MM.1S (cell line): ENCODE measurements at regions not wholly inside any gene's neighbourhood (a gene's known extent, or its start where the extent isn't known, plus 50 kb on each side); places are given as distances from the start of the nearest gene placed in this dataset.

Experiments used
- DNase-seq: peaks from one replicate; pipeline ENCODE4 v3.0.0-alpha.2; 2015
- H2AFZ ChIP-seq: fragments of 300-600 bp; sonication (generic); 2 replicates; pipeline ENCODE4 v1.6.0; 2016; ENCODE audit warnings: antibody characterized with exemption, low read length
- H3F3A ChIP-seq: fragments of 300-600 bp; sonication (generic); 2 replicates; pipeline ENCODE4 v1.6.1; 2016; ENCODE audit warnings: mild to moderate bottlenecking, antibody characterized with exemption, low read length, moderate library complexity, mixed read lengths; ENCODE audit not compliant: insufficient read depth
- H3K27ac ChIP-seq: fragments of 300-600 bp; sonication (generic); 2 replicates; pipeline ENCODE4 v1.5.1; 2016; ENCODE audit warnings: mild to moderate bottlenecking, low read length
- H3K27me3 ChIP-seq: fragments of 300-600 bp; sonication (generic); replicated peaks from 2 replicates; pipeline ENCODE4 v1.6.0; 2016; ENCODE audit warnings: low read length; ENCODE audit not compliant: insufficient read depth
- H3K36me3 ChIP-seq: fragments of 300-600 bp; sonication (generic); replicated peaks from 2 replicates; pipeline ENCODE4 v1.6.1; 2016; ENCODE audit warnings: mild to moderate bottlenecking, low read length, mixed read lengths; ENCODE audit not compliant: insufficient read depth
- H3K4me1 ChIP-seq: fragments of 300-600 bp; sonication (generic); 2 replicates; pipeline ENCODE4 v1.6.1; 2016; ENCODE audit warnings: low read length, mixed read lengths
- H3K4me2 ChIP-seq: fragments of 300-600 bp; sonication (generic); 2 replicates; pipeline ENCODE4 v1.6.0; 2016; ENCODE audit warnings: low read depth, low read length
- H3K4me3 ChIP-seq: fragments of 300-600 bp; sonication (generic); 2 replicates; pipeline ENCODE4 v1.5.1; 2016; ENCODE audit warnings: low read length, mixed read lengths
- H3K79me2 ChIP-seq: fragments of 300-600 bp; sonication (generic); 2 replicates; pipeline ENCODE4 v1.6.1; 2016; ENCODE audit warnings: mixed run types, low read length, mixed read lengths
- H3K9ac ChIP-seq: fragments of 300-600 bp; sonication (generic); 2 replicates; pipeline ENCODE4 v1.6.1; 2016; ENCODE audit warnings: low read length, mixed read lengths
- H3K9me2 ChIP-seq: fragments of 300-600 bp; sonication (generic); replicated peaks from 2 replicates; pipeline ENCODE4 v1.6.1; 2016; ENCODE audit warnings: mild to moderate bottlenecking, low read length, mixed read lengths; ENCODE audit not compliant: insufficient read depth
- H3K9me3 ChIP-seq: fragments of 300-600 bp; sonication (generic); replicated peaks from 2 replicates; pipeline ENCODE4 v1.6.1; 2016; ENCODE audit warnings: mild to moderate bottlenecking, low read length, mixed read lengths; ENCODE audit not compliant: insufficient read depth
- H4K20me1 ChIP-seq: fragments of 300-600 bp; sonication (generic); 2 replicates; pipeline ENCODE4 v1.6.1; 2016; ENCODE audit warnings: mild to moderate bottlenecking, low read length, moderate library complexity, mixed read lengths; ENCODE audit not compliant: insufficient read depth
- EZH2 ChIP-seq: fragments of 300-600 bp; sonication (generic); optimal IDR thresholded peaks from 2 replicates; pipeline ENCODE3; 2017; ENCODE audit warnings: low read depth, mild to moderate bottlenecking, antibody characterized with exemption, low read length, mixed read lengths
- EZH2phosphoT487 ChIP-seq: fragments of 300-600 bp; sonication (generic); IDR thresholded peaks from 2 replicates; pipeline ENCODE4 v1.6.1; 2018; ENCODE audit warnings: antibody characterized with exemption, low read length
- TF ChIP-seq, protein P1 (sequence below): fragments of 300-600 bp; sonication (generic); IDR thresholded peaks from 2 replicates; pipeline ENCODE4 v1.5.1; 2016; ENCODE audit warnings: antibody characterized with exemption, low read length, mixed read lengths

DNA sequence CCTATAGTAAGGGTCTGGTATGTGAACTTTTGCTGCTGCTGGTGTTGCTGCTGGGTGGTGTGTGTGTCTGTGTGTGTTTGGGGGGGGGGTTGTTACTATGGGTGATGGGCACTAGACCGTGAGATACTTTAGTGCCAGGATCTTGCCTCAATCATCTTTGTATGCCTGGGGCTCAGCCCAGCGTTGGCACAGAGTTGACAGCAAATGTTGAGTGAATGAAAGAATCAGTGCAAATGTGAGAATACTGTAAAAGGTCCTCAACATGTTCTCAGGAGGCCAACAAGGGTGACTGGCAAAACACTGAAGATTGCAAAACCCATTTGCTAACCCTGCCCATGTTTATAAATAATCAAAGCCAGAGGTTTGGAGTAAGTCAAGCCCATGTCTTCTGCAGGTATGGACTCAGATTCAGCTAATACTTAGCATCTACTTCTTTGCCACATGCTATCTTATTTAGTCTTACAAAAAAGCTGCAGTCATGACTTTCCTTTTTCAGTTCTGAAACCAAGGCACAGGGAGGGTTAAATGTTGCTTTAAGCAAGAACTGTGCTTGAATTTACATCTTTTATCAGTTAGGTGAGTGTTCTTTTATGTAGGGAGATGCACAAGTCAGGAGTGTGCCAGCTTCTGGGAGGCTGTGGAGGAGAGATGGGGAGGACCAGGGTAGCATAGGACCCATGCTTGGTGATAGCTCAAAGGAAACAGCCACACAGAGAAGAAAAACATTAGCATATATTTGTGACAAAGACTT is 125.3 kb upstream of the SPACA1 start:
- H3F3A ChIP-seq: peaks cover 54% of the 10 kb centered on the region
- 0 out of 2 replicates have a peak overlapping the region, but pooled peaks have one; percentile 4 for H3K4me2 ChIP-seq
- no peak overlapping the region for H3K4me3 ChIP-seq
- no peaks in the 10 kb centered on the region for H3K9me2 ChIP-seq
- H3K27ac ChIP-seq: peak overlapping the region; percentile 65
- no peak for TF ChIP-seq EZH2phosphoT487
- TF ChIP-seq, protein P1, sequence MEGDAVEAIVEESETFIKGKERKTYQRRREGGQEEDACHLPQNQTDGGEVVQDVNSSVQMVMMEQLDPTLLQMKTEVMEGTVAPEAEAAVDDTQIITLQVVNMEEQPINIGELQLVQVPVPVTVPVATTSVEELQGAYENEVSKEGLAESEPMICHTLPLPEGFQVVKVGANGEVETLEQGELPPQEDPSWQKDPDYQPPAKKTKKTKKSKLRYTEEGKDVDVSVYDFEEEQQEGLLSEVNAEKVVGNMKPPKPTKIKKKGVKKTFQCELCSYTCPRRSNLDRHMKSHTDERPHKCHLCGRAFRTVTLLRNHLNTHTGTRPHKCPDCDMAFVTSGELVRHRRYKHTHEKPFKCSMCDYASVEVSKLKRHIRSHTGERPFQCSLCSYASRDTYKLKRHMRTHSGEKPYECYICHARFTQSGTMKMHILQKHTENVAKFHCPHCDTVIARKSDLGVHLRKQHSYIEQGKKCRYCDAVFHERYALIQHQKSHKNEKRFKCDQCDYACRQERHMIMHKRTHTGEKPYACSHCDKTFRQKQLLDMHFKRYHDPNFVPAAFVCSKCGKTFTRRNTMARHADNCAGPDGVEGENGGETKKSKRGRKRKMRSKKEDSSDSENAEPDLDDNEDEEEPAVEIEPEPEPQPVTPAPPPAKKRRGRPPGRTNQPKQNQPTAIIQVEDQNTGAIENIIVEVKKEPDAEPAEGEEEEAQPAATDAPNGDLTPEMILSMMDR: no peak
- TF ChIP-seq EZH2: no peak
- H3K4me1 ChIP-seq: peaks cover 100% of the 10 kb centered on the region
- H4K20me1 ChIP-seq: no peaks in the 10 kb centered on the region
- no peaks in the 10 kb centered on the region for H3K79me2 ChIP-seq
- H3K36me3 ChIP-seq: no peaks in the 10 kb centered on the region
- DNase-seq: peak; percentile 61
- peak overlapping the region; percentile 44; the same call in 1 of the 2 replicates for H2AFZ ChIP-seq
- H3K9me3 ChIP-seq: no peaks in the 10 kb centered on the region
- no peaks in the 10 kb centered on the region for H3K27me3 ChIP-seq
- H3K9ac ChIP-seq: no peak overlapping the region

DNA sequence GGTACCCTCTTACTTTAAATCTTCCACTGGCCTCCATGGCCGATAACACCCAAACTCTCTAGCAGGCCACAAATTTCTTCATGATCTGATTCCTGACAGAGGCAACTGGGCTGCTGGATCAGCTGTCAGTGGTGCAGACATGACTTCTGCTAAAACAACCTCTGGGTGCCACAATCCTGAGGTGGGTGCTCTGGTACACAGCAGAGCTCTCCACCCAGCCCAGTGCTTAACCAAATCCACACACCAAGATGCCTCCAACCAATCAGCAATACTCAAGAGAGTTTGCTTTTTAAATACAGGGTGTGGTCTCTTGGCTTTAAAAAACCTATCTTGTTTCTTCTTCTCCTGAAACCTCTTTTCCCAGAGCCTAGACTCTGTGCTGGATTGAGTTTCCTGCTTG is 126.6 kb upstream of the SPACA1 start:
- H3K4me1 ChIP-seq: peaks cover 100% of the 10 kb centered on the region
- 0 out of 2 replicates have a peak overlapping the region, but pooled peaks have one; percentile 5 for H3K27ac ChIP-seq

DNA sequence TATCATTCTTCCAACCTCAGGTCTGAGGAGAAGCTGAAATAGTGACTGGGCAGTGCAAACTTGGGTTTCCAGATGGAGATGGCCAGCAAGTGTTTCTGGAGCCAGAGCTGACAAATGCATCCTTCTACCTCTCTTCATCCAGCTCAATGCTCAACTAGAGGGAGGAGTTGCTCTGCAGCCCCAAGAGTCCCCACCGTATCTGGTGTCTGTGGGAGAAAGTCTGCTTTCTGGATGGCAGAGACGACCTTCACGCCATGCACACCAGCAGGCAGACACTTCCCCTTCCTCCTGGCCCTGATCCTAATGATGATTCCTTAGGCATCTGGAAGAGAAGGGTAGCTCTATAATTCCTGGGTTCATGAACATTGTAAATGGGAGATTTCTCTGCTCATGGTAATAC is 127.4 kb upstream of the SPACA1 start:
- Histone ChIP-seq H2AFZ (no peak overlapping the region), H3K4me3 (no peak overlapping the region), H3K9me2 (no peaks in the 10 kb centered on the region), H3K4me1 (peaks cover 100% of the 10 kb centered on the region), H4K20me1 (no peaks in the 10 kb centered on the region), H3K4me2 (no peak overlapping the region), H3K9ac (no peak overlapping the region), H3K79me2 (no peaks in the 10 kb centered on the region), H3K36me3 (no peaks in the 10 kb centered on the region), H3F3A (peaks cover 46% of the 10 kb centered on the region), H3K27ac (no peak overlapping the region), H3K27me3 (no peaks in the 10 kb centered on the region), H3K9me3 (no peaks in the 10 kb centered on the region)
- TF ChIP-seq EZH2phosphoT487: no peak
- no peak for TF ChIP-seq EZH2
- TF ChIP-seq, protein P1: no peak
- DNase-seq: no peak

More for the DNA sequence above, 126.6 kb upstream of the SPACA1 start:
- no peak overlapping the region for H3K4me3 ChIP-seq
- H3K9me2 ChIP-seq: no peaks in the 10 kb centered on the region
- no peaks in the 10 kb centered on the region for H3K79me2 ChIP-seq
- H4K20me1 ChIP-seq: no peaks in the 10 kb centered on the region
- no peaks in the 10 kb centered on the region for H3K36me3 ChIP-seq
- H3K9ac ChIP-seq: no peak overlapping the region
- no peak for DNase-seq
- no peaks in the 10 kb centered on the region for H3K9me3 ChIP-seq
- TF ChIP-seq EZH2: no peak
- TF ChIP-seq EZH2phosphoT487: no peak
- TF ChIP-seq, protein P1: no peak
- no peaks in the 10 kb centered on the region for H3K27me3 ChIP-seq
- no peak overlapping the region for H2AFZ ChIP-seq
- no peak overlapping the region for H3K4me2 ChIP-seq
- H3F3A ChIP-seq: peaks cover 51% of the 10 kb centered on the region
